ENCODE measurements at regions not wholly inside any gene's neighbourhood (a gene's known extent, or its start where the extent isn't known, plus 50 kb on each side); places are given as distances from the start of the nearest gene placed in this dataset.

- TF ChIP-seq CTCF (IDR thresholded peaks at IDR 0.05) (no peak), POLR2A (IDR thresholded peaks at IDR 0.05) (no peak)
Measured at GRCh38 chr1:60833173-60833572, 249.2 kb upstream of the NFIA start.
